Activated CD4-positive, alpha-beta T cell treated with anti-CD3 and anti-CD28 coated beads, Interleukin-2, Interleukin-4, amounts not matched to agents 100 ng/mL and 50 ng/mL, durations not matched to agents 16 hours and 8 hours (primary cell): ENCODE measurements at regions not wholly inside any gene's neighbourhood (a gene's known extent, or its start where the extent isn't known, plus 50 kb on each side); places are given as distances from the start of the nearest gene placed in this dataset.

Experiments
- DNase-seq: peaks from one replicate; pipeline ENCODE4 v3.0.0-alpha.2; 2020; ENCODE audit warnings: low spot score

GRCh38 chr18:67590571-67591141 lies 74.1 kb upstream of the DSEL start:
- no peak for DNase-seq

- no peak for DNase-seq
Observed at GRCh38 chr18:67589325-67589724, 72.8 kb upstream of the DSEL start.

- DNase-seq: no peak
Observed at GRCh38 chr18:67586101-67586500, 69.6 kb upstream of the DSEL start.

GRCh38 chr18:67583621-67584020 lies 67.1 kb upstream of the DSEL start:
- DNase-seq: no peak

GRCh38 chr18:67582488-67582887 lies 66.0 kb upstream of the DSEL start:
- DNase-seq: no peak

GRCh38 chr18:67581178-67581577 lies 64.7 kb upstream of the DSEL start:
- DNase-seq: no peak

GRCh38 chr18:67577386-67577785 lies 60.9 kb upstream of the DSEL start:
- no peak for DNase-seq

- peak; percentile 2 for DNase-seq
Observed at GRCh38 chr18:67574749-67575148, 58.2 kb upstream of the DSEL start.

GRCh38 chr18:67568166-67568565 lies 51.6 kb upstream of the DSEL start:
- no peak for DNase-seq
